ENCODE measurements at regions not wholly inside any gene's neighbourhood (a gene's known extent, or its start where the extent isn't known, plus 50 kb on each side); places are given as distances from the start of the nearest gene placed in this dataset.

DNA sequence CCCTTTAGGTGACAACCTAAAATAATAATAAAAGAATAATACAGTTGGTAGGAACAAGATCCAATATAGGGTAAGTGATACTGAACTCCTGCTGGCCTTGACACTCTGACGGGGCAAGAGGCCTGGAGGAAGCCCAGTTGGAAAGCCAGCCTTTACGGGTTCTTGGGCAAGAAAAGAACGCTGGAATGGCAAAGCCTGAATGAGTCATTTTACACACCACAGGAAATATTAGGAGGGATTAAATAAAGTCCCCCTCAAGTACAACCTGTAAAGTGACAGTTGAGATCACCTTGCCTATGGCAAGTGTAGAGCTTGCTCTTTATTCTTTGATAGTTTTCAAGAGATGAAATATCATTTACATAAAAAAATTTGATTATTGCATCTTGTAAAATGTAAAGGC lies 244.5 kb upstream of the TLL1 start:
- Histone ChIP-seq H2AFZ (ENCODE audit: control insufficient read depth, low read length) (no peak overlapping the region), H4K20me1 (ENCODE audit: control insufficient read depth, extremely low read depth, insufficient read depth, low read length) (no peaks in the 10 kb centered on the region), H3K9me3 (ENCODE audit: control insufficient read depth, low read depth, low read length) (no peaks in the 10 kb centered on the region), H3K27me3 (ENCODE audit: control insufficient read depth, extremely low read depth, insufficient read depth, low read length) (no peaks in the 10 kb centered on the region), H3K9me1 (ENCODE audit: control insufficient read depth, extremely low read depth, insufficient read depth, low read length) (no peaks in the 10 kb centered on the region), H3K79me2 (ENCODE audit: control insufficient read depth, insufficient read depth, low read length) (no peaks in the 10 kb centered on the region), H3K27ac (ENCODE audit: control insufficient read depth, insufficient read depth, low read length) (no peak overlapping the region), H3K4me3 (ENCODE audit: control insufficient read depth in 2 of 3, extremely low read depth in 1 of 3, insufficient read depth in 2 of 3, low read depth in 1 of 3, low read length in 3 of 3) (no peak overlapping the region), H3K36me3 (ENCODE audit: control insufficient read depth in 2 of 2, extremely low read depth in 1 of 2, insufficient read depth in 2 of 2, low read length in 2 of 2) (no peaks in the 10 kb centered on the region), H3K4me1 (ENCODE audit: control insufficient read depth, extremely low read depth, insufficient read depth, low read length) (peaks cover 19% of the 10 kb centered on the region), H3K4me2 (ENCODE audit: control insufficient read depth, extremely low read depth, insufficient read depth, low read depth, low read length) (no peak overlapping the region), H3K9ac (ENCODE audit: control insufficient read depth, extremely low read depth, insufficient read depth, low read length) (no peak overlapping the region)
- dilution Hi-C loops (cut with MboI; ENCODE audit: extremely low pct_ligation_motif_present, low sequenced_read_pairs), result no loop called here
- FAIRE-seq (no peak), DNase-seq (ENCODE audit: low read depth, low spot score) (no peak)
- no peak for TF ChIP-seq EZH2 (IDR thresholded peaks at IDR 0.05; ENCODE audit: low read length)

DNA sequence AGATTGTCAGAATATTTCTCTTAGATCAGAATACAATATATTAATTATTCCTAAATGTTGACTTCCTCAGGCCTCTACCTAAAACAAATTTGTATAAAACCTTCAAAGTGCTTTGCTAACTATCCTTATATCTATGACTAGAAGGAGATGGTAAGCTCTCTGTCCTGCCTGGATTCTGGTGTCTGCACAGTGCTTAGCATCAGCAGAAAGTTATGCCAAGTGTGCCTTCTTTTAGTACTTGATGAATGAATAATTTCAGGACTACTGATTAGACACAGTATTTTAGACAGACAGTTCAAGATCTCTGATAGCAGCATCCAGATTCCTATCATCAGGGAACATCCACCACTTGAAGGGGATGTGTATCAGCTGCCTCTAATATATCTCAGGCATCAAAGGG lies 242.4 kb upstream of the TLL1 start:
- Histone ChIP-seq H3K79me2 (ENCODE audit: control insufficient read depth, insufficient read depth, low read length) (no peaks in the 10 kb centered on the region), H3K4me1 (ENCODE audit: control insufficient read depth, extremely low read depth, insufficient read depth, low read length) (peaks cover 17% of the 10 kb centered on the region), H3K27ac (ENCODE audit: control insufficient read depth, insufficient read depth, low read length) (peak overlapping the region; percentile 60), H3K9me1 (ENCODE audit: control insufficient read depth, extremely low read depth, insufficient read depth, low read length) (no peaks in the 10 kb centered on the region), H3K36me3 (ENCODE audit: control insufficient read depth in 2 of 2, extremely low read depth in 1 of 2, insufficient read depth in 2 of 2, low read length in 2 of 2) (no peaks in the 10 kb centered on the region), H3K9me3 (ENCODE audit: control insufficient read depth, low read depth, low read length) (peaks cover 8% of the 10 kb centered on the region), H3K4me3 (ENCODE audit: control insufficient read depth in 2 of 3, extremely low read depth in 1 of 3, insufficient read depth in 2 of 3, low read depth in 1 of 3, low read length in 3 of 3) (no peak overlapping the region), H3K27me3 (ENCODE audit: control insufficient read depth, extremely low read depth, insufficient read depth, low read length) (no peaks in the 10 kb centered on the region), H3K4me2 (ENCODE audit: control insufficient read depth, extremely low read depth, insufficient read depth, low read depth, low read length) (peak overlapping the region; percentile 52), H3K9ac (ENCODE audit: control insufficient read depth, extremely low read depth, insufficient read depth, low read length) (no peak overlapping the region), H2AFZ (ENCODE audit: control insufficient read depth, low read length) (peak overlapping the region; percentile 51), H4K20me1 (ENCODE audit: control insufficient read depth, extremely low read depth, insufficient read depth, low read length) (no peaks in the 10 kb centered on the region)
- FAIRE-seq, result no peak
- no peak for DNase-seq (ENCODE audit: low read depth, low spot score)
- dilution Hi-C loops (cut with MboI; ENCODE audit: extremely low pct_ligation_motif_present, low sequenced_read_pairs), result no loop called here
- no peak for TF ChIP-seq EZH2 (IDR thresholded peaks at IDR 0.05; ENCODE audit: low read length)
- TF ChIP-seq, protein P1, sequence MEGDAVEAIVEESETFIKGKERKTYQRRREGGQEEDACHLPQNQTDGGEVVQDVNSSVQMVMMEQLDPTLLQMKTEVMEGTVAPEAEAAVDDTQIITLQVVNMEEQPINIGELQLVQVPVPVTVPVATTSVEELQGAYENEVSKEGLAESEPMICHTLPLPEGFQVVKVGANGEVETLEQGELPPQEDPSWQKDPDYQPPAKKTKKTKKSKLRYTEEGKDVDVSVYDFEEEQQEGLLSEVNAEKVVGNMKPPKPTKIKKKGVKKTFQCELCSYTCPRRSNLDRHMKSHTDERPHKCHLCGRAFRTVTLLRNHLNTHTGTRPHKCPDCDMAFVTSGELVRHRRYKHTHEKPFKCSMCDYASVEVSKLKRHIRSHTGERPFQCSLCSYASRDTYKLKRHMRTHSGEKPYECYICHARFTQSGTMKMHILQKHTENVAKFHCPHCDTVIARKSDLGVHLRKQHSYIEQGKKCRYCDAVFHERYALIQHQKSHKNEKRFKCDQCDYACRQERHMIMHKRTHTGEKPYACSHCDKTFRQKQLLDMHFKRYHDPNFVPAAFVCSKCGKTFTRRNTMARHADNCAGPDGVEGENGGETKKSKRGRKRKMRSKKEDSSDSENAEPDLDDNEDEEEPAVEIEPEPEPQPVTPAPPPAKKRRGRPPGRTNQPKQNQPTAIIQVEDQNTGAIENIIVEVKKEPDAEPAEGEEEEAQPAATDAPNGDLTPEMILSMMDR (optimal IDR thresholded peaks at IDR 0.05 in 1 of 3, IDR thresholded peaks at IDR 0.05 in 1 of 3, conservative IDR thresholded peaks at IDR 0.05 in 1 of 3; ENCODE audit: extremely low read depth in 1 of 3, insufficient read depth in 2 of 3, low read length in 3 of 3), result no peak

DNA sequence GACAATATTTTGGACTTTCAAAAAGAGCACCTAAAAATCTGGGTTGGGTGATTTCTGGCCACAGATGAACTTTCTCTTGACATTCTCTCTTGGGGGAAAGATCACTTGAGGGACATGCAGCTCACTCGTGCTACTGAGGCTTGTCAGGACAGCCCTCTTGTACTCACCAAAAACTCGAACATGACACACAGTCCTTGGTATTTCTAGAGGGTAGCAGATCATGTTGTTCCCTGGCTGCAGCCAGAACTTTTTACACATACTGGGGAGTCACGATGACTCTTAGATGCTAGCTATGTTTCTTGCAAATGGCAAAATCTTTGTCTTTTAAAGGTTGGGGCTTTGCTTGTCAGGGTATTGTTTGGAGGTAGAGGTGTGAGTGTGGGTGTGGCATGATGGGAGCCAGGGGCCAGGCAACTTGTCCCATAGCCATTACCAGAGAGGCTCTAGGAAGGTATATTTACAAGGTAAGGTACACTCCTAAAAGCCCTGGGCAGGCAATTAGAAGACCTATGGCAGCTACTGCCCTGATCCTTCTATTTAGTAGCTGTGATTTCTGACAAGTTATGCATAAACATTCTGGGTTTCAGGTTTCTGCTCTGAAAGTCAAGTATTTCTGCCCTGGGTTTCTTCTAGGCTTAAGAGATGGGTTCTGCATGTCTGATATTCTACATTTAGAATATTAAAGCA lies 241.7 kb upstream of the TLL1 start:
- H3K27ac ChIP-seq (ENCODE audit: control insufficient read depth, insufficient read depth, low read length), result peak overlapping the region; percentile 60
- peaks cover 13% of the 10 kb centered on the region for H3K9me3 ChIP-seq (ENCODE audit: control insufficient read depth, low read depth, low read length)
- H3K27me3 ChIP-seq (ENCODE audit: control insufficient read depth, extremely low read depth, insufficient read depth, low read length), result no peaks in the 10 kb centered on the region
- peaks cover 17% of the 10 kb centered on the region for H3K4me1 ChIP-seq (ENCODE audit: control insufficient read depth, extremely low read depth, insufficient read depth, low read length)
- H4K20me1 ChIP-seq (ENCODE audit: control insufficient read depth, extremely low read depth, insufficient read depth, low read length), result no peaks in the 10 kb centered on the region
- peak overlapping the region; percentile 16 for H3K9ac ChIP-seq (ENCODE audit: control insufficient read depth, extremely low read depth, insufficient read depth, low read length)
- no peak overlapping the region for H3K4me3 ChIP-seq (ENCODE audit: control insufficient read depth in 2 of 3, extremely low read depth in 1 of 3, insufficient read depth in 2 of 3, low read depth in 1 of 3, low read length in 3 of 3)
- dilution Hi-C loops (cut with MboI; ENCODE audit: extremely low pct_ligation_motif_present, low sequenced_read_pairs), result no loop called here
- peak overlapping the region; percentile 51 for H2AFZ ChIP-seq (ENCODE audit: control insufficient read depth, low read length)
- DNase-seq (ENCODE audit: low read depth, low spot score) (peak; percentile 69), FAIRE-seq (peak; percentile 94)
- TF ChIP-seq EZH2 (IDR thresholded peaks at IDR 0.05; ENCODE audit: low read length), result no peak
- TF ChIP-seq, protein P1 (optimal IDR thresholded peaks at IDR 0.05 in 1 of 3, IDR thresholded peaks at IDR 0.05 in 1 of 3, conservative IDR thresholded peaks at IDR 0.05 in 1 of 3; ENCODE audit: extremely low read depth in 1 of 3, insufficient read depth in 2 of 3, low read length in 3 of 3), result no peak
- H3K4me2 ChIP-seq (ENCODE audit: control insufficient read depth, extremely low read depth, insufficient read depth, low read depth, low read length), result peak overlapping the region; percentile 52
- H3K36me3 ChIP-seq (ENCODE audit: control insufficient read depth in 2 of 2, extremely low read depth in 1 of 2, insufficient read depth in 2 of 2, low read length in 2 of 2), result no peaks in the 10 kb centered on the region
- H3K9me1 ChIP-seq (ENCODE audit: control insufficient read depth, extremely low read depth, insufficient read depth, low read length), result no peaks in the 10 kb centered on the region
- no peaks in the 10 kb centered on the region for H3K79me2 ChIP-seq (ENCODE audit: control insufficient read depth, insufficient read depth, low read length)
